ENCODE measurements at regions not wholly inside any gene's neighbourhood (a gene's known extent, or its start where the extent isn't known, plus 50 kb on each side); places are given as distances from the start of the nearest gene placed in this dataset.

DNA sequence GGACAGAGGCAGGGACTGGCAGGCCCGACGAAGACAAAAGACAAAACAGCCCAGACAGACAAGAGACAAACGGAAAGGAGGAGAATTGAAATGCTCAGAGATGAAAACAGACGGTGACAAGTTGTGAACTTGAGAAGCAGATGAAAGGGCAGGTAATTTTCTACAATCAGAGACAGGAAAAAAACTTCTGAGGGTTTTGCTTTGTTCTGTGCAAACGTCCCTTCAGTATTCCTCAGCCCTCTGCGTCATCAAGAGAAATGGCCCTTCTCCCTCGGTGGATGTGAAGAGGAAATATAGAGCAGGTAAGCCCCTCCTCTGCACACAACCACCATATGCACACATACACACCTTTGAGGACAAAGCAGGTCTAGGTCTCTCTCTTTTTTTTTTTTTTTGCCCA is 206.6 kb downstream of the UACA start:
- TF ChIP-seq, protein P1, sequence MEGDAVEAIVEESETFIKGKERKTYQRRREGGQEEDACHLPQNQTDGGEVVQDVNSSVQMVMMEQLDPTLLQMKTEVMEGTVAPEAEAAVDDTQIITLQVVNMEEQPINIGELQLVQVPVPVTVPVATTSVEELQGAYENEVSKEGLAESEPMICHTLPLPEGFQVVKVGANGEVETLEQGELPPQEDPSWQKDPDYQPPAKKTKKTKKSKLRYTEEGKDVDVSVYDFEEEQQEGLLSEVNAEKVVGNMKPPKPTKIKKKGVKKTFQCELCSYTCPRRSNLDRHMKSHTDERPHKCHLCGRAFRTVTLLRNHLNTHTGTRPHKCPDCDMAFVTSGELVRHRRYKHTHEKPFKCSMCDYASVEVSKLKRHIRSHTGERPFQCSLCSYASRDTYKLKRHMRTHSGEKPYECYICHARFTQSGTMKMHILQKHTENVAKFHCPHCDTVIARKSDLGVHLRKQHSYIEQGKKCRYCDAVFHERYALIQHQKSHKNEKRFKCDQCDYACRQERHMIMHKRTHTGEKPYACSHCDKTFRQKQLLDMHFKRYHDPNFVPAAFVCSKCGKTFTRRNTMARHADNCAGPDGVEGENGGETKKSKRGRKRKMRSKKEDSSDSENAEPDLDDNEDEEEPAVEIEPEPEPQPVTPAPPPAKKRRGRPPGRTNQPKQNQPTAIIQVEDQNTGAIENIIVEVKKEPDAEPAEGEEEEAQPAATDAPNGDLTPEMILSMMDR (IDR thresholded peaks at IDR 0.05; ENCODE audit: control insufficient read depth, extremely low read depth, insufficient read depth), result no peak
- no peak overlapping the region for H3K4me3 ChIP-seq (ENCODE audit: low read depth, low read length)
- DNase-seq (ENCODE audit: low read depth), result no peak

DNA sequence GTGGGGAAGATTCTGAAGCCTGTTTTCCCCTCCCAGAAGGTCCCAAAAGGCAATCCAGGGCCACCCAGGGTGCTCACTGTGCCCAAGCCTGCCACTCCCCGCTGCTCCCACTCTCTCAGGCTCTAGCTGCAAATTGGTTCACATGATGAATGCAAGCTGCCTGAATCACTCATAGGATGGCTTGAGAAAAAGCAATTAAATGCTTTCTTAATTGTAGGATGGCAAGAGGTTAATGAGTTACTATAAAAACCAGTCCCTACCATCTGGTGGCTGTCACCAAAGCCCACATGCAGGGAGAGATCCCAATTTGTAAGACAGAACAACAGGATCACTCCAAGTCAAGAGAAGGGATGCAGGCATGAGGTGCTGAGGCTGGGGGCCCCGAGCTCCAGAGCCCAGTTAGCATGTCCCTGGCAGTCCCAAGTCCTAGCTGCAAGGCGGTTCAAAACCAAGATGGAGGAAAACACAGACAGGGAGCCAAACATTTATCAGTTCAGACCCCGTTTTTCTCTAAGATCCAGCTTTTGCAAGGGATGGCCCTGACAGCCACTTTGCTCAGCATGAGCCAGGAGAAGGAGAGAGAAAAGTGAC is 207.1 kb downstream of the UACA start:
- no peak overlapping the region for H3K4me3 ChIP-seq (ENCODE audit: low read depth, low read length)
- DNase-seq (ENCODE audit: low read depth), result no peak
- TF ChIP-seq, protein P1 (IDR thresholded peaks at IDR 0.05; ENCODE audit: control insufficient read depth, extremely low read depth, insufficient read depth), result no peak

DNA sequence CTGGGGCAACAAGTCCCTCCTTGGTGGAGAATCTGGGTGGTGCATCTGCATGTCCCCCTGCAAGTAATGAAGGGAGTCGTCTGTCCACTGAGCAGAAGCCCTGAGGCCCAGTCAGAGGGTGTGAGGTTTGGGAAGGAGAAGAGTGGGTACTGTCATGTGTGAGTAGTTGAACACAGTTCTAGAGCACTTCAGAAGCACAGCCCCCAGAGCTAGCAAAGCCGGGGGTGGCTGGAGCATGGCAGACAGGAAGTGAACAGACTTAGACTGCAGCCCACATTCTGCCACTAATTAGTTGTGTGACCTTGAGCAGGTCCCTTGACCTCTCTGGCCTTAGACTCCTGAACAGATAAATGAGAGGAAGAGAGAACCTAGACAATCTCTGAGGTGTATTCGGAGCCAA is 207.6 kb downstream of the UACA start:
- DNase-seq (ENCODE audit: low read depth), result no peak
- H3K4me3 ChIP-seq (ENCODE audit: low read depth, low read length), result no peak overlapping the region
- TF ChIP-seq, protein P1 (IDR thresholded peaks at IDR 0.05; ENCODE audit: control insufficient read depth, extremely low read depth, insufficient read depth), result no peak

DNA sequence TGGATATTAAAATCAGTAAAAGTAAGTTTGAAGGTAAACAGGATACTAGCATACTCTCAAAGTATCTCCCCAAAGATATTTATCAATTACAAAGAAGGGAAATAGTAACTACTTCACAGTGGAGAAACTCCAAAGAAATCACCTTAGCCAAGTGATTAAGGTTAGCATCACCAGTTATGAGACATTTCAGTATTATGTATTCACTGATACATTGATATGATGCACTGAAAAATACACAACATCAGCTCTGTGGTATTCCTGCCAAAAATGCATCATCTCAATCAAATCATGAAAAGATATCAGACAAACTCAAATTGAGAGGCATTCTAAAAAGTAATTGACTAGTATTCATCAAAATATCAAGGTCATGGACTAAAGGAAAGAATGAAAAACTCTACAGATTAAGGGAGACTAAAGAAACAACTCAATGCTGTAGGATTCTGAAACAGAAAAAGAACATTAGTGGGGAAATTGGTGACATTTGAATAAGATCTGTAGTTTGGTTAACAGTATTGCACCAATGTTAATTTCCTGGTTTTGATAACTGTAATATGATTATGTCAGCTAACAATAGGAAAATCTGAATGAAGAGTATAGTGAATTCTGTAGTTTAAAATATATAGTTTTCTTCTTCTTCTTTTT is 215.4 kb downstream of the UACA start:
- no peak overlapping the region for H3K4me3 ChIP-seq (ENCODE audit: low read depth, low read length)
- DNase-seq (ENCODE audit: low read depth), result no peak
- TF ChIP-seq, protein P1 (IDR thresholded peaks at IDR 0.05; ENCODE audit: control insufficient read depth, extremely low read depth, insufficient read depth), result no peak

DNA sequence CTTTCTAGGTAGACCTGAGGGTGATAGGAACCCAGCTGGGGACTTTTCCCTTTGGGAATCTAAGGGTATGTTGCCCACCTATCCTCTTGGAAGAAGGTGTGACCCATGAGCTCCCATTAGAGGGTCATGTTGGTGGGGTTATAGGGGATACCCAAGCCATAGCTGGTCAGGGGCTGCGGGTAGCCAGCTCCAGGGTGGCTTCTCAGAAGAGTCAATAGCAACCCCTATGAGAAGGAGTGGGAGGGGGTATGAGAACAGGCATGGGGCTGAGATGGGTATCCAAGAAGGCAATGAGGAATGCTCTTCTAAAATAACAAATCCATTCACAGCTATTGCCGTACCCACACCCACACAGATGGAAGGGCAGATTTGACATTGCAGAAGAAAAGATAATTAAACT is 217.8 kb downstream of the UACA start:
- TF ChIP-seq, protein P1 (IDR thresholded peaks at IDR 0.05; ENCODE audit: control insufficient read depth, extremely low read depth, insufficient read depth), result no peak
- DNase-seq (ENCODE audit: low read depth), result no peak

DNA sequence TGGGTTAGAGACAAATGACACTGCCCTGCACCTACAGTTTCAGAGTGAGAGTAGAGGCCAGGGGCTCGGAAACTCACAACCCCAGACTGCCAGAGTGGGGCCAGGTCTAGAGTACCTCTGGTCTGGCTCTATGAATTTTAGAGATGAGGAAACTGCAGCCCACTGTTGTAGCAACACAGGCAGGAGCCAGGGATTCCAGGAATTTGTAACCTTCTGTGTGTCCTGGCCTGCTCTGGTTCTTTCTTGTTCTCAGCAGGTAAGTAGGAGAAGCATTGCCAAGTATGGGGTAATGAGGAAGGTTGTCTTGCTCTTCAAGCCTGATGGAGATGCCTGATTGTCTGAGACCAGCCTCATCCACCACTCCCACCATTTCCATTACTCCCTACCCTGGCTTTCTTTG is 221.8 kb downstream of the UACA start:
- DNase-seq (ENCODE audit: low read depth), result no peak
- TF ChIP-seq, protein P1 (IDR thresholded peaks at IDR 0.05; ENCODE audit: control insufficient read depth, extremely low read depth, insufficient read depth), result no peak
- no peak overlapping the region for H3K4me3 ChIP-seq (ENCODE audit: low read depth, low read length)

More for the DNA sequence above, 217.8 kb downstream of the UACA start:
- H3K4me3 ChIP-seq (ENCODE audit: low read depth, low read length), result no peak overlapping the region
